GM10266 (cell line): ENCODE measurements at regions not wholly inside any gene's neighbourhood (a gene's known extent, or its start where the extent isn't known, plus 50 kb on each side); places are given as distances from the start of the nearest gene placed in this dataset.

Source experiments
- DNase-seq: peaks from one replicate; pipeline ENCODE4 v3.0.0; 2012; ENCODE audit errors: extremely low spot score
- TF ChIP-seq, protein P1 (sequence below): IDR thresholded peaks from 2 replicates; pipeline ENCODE4 v1.5.1; 2012; ENCODE audit warnings: mild to moderate bottlenecking, low read depth; ENCODE audit not compliant: control insufficient read depth, insufficient read depth; ENCODE audit errors: missing control alignments

DNA sequence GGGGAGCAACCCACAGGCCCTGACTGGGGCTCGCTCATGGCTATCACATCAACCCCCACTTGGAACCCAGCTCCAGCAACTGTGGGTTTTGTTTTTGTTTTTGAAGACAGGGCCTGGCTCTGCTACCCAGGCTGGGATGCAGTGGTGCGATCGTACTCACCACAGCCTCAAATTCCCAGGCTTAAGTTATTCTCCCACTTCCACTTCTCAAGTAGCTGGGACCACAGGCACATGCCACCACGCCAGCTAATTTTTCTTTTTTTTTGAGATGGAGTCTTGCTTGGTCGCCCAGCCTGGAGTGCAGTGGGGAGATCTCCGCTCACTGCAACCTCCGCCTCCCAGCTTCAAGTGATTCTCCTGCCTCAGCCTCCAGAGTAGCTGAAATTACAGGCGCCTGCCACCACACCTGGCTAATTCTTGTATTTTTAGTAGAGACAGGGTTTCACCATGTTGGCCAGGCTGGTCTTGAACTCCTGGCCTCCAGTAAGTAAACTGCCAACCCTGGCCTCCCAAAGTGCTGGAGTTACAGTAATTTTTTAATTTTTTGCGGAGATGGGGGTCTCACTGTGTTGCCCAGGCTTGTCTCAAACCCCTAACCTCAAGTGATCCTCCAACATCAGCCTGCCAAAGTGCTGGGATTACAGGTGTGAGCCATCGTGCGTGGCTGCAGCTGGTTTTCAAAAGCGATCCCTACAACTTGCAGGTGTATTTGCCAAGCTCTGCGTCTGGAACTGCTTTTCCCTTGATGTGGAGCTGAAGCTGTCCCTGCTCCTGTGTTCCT lies 228.7 kb downstream of the SKIDA1 start:
- TF ChIP-seq, protein P1, sequence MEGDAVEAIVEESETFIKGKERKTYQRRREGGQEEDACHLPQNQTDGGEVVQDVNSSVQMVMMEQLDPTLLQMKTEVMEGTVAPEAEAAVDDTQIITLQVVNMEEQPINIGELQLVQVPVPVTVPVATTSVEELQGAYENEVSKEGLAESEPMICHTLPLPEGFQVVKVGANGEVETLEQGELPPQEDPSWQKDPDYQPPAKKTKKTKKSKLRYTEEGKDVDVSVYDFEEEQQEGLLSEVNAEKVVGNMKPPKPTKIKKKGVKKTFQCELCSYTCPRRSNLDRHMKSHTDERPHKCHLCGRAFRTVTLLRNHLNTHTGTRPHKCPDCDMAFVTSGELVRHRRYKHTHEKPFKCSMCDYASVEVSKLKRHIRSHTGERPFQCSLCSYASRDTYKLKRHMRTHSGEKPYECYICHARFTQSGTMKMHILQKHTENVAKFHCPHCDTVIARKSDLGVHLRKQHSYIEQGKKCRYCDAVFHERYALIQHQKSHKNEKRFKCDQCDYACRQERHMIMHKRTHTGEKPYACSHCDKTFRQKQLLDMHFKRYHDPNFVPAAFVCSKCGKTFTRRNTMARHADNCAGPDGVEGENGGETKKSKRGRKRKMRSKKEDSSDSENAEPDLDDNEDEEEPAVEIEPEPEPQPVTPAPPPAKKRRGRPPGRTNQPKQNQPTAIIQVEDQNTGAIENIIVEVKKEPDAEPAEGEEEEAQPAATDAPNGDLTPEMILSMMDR: no peak
- no peak for DNase-seq

DNA sequence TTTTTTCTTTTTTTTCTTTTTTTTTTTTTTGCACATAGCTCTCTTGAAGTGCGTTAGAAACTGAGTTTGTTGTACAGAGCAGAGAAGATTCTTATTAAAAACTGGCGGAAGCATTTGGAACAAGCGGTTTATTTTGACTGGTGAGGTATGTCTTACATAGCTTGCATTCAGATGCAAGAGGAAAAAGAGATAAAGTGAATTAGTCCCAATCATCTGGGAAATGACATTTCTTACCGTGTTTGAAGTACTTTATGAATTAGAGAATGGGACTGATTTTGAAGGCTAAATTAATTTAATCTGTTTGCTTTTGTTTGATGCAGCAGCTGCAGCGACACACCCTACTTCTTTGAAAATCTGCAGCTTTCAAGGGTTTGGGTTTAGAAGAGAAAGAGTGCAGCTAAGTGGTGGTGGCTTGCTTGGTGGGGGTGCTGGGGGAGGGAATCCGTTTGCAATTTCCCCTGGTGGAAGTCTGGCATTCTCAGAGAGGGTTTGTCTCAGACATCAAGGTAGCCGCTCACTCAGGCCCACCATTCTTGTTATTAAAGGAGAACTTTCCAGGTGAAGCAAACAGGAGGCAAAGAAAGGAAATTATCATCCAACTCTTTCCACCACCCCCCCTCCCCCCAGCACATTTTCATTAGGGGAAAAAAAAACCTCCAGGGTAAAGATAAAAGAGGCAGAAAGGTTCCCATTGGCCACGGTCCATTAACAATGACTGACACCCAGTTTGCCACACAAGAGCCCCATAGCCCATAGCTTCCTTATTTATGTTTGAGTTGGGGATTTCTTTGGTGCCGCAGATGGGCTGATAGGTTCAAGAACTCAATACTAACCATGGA lies 231.7 kb downstream of the SKIDA1 start:
- TF ChIP-seq, protein P1: no peak
- DNase-seq: no peak

DNA sequence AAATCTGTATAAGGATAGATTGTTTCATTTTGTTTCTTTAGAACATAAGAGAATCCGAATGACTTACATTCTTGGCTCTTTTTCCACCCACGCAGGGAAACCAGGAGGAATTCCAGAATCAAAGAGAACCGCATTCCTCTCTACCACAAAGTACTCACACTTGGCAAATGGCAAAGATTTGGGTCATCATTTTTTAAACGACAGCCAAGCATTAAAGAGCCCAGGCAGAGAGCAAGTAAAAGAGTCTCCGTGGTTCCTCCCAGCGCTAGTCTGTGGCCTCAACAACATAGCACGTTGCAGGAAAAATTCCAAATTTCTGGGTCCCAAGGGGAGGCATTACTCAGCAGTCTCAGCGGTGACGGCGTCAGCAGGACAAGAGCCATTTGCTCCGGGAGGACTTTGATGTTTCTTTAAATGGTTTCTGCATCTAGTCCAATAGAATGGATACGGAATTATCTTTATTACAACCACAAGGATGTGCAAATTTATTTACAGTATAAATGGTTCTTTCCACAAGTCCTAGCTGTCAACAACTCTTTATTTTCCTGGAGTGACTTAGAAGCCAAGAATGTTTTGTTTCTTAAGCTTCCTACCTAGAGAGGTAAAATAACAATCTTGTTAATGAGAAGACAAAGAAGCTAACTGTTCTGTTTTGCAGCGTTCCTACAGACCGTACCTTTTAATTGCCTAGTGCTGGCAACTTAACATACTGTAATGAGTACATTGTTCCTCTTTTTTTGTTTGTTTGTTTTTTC lies 232.5 kb downstream of the SKIDA1 start:
- TF ChIP-seq, protein P1: no peak
- DNase-seq: no peak

- no peak for DNase-seq
- TF ChIP-seq, protein P1: no peak
Measured at GRCh38 chr10:21290499-21291160, 234.9 kb downstream of the SKIDA1 start.

DNA sequence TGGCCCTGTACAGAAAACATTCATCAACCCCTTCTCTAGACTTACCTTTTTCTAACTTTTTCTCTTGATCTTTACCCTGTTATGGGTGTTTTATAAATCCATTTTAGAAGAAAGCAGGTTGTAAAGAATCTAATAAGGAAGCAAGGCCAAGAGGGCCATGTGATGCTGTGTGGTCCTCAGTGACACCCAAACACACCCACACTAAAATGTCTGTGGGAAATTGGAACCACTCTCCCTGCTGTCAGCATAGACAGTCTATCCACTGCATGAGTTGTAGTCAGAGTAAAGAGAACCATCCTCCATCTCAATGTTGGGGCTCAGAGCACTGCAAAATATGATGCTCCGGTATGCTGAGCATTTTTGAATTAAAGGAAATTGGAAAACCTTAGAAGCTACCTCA lies 235.5 kb downstream of the SKIDA1 start:
- no peak for DNase-seq
- TF ChIP-seq, protein P1: no peak

DNA sequence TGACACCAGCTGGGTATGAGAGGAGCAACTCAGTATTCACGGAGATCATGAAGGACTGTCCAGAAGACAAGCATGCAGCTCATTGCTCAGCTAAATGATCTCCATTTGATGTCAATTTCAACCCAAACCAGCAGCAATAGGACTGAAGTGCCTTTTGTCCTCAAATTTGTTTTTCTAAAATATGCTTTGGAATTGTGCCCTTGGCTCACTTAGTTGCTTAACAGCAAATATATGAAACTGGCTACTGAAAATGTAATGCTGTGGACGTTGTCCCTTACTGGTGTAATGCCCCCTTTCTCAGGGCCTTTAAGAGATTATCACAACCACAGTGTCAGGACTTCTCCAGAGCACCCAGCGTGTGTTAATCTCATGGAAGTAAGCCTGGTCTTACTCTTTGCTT lies 236.2 kb downstream of the SKIDA1 start:
- no peak for DNase-seq
- TF ChIP-seq, protein P1: no peak
